ENCODE measurements at regions not wholly inside any gene's neighbourhood (a gene's known extent, or its start where the extent isn't known, plus 50 kb on each side); places are given as distances from the start of the nearest gene placed in this dataset.

DNA sequence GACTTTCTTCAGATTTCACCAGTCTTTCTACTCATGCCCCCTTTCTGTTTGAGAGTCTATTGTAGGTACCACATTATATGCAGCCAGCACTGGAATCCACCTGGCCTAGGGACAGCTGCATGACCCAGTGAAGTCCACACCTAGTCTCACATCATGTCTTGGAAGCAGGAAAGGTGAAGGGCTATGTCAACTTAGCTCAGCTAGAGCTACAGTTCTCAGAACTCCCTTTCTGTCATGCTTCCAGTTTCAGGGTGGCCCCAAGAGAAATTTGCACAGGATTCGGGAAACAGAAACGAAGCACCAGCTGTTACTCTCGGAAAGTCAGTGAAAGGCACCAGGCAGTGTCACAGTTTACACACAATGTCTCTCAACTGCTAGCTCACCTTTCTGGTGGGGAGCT is 51.6 kb upstream of the NLRP1 start:
- Mint-ChIP-seq H3K36me3 (no peaks in the 10 kb centered on the region), H3K9me3 (no peaks in the 10 kb centered on the region), H3K27ac (no peak overlapping the region)
- no peak for ATAC-seq
- DNase-seq (ENCODE audit: low spot score in 2 of 2): no peak

DNA sequence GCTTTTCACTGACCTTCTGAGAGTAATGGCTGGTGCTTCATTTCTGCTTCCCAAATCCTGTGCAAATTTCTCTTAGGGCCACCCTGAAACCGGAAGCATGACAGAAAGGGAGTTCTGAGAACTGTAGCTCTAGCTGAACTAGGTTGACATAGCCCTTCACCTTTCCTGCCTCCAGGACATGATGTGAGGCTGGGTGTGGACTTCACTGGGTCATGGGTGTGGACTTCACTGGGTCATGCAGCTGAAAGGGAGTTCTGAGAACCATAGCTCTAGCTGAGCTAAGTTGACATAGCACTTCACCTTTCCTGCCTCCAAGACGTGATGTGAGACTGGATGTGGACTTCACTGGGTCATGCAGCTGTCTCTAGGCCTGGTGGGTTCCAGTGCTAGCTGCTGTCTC is 54.3 kb upstream of the NLRP1 start:
- no peaks in the 10 kb centered on the region for H3K36me3 Mint-ChIP-seq
- ATAC-seq (no peak), DNase-seq (ENCODE audit: low spot score in 2 of 2) (no peak)
- H3K27ac Mint-ChIP-seq: no peak overlapping the region
- H3K9me3 Mint-ChIP-seq: no peaks in the 10 kb centered on the region

DNA sequence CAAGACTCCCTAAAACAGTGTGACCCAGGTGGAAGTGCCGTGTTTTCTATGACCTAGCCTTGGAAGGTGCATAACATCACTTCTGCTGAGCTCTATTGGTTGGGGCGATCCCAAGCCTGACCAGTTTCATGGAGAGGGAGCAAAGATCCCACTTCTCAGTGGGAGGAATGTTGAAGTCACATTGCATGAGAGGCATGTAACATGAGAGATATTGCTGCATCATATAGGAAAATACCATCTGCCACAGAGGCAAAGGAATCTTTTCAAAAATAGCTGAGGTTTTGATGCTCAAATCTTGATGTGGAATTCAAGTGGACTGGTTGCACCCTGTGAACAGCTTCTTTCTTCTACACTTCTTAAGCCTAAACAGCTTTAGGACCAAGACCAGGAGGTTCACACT is 56.4 kb upstream of the NLRP1 start:
- Mint-ChIP-seq H3K27ac (no peak overlapping the region), H3K36me3 (no peaks in the 10 kb centered on the region), H3K9me3 (no peaks in the 10 kb centered on the region)
- DNase-seq (ENCODE audit: low spot score in 2 of 2): no peak
- no peak for ATAC-seq

DNA sequence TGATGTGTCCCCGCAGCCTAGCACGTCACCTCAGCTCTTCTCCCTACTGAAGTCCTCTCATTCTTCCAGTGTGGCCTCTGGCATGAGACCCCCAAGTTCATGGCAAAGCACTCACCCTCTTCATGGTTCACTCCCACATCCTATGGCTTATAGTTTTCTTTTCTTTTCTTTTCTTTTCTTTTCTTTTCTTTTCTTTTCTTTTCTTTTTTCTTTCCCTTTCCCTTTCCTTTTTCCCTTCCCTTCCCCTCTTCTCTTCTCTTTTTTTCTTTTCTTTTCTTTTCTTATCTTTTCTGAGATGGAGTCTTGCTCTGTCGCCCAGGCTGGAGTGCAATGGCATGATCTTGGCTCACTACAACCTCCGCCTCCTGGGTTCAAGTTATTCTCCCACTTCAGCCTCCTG is 58.4 kb upstream of the NLRP1 start:
- H3K9me3 Mint-ChIP-seq: no peaks in the 10 kb centered on the region
- no peak overlapping the region for H3K27ac Mint-ChIP-seq
- no peaks in the 10 kb centered on the region for H3K36me3 Mint-ChIP-seq
- ATAC-seq (no peak), DNase-seq (ENCODE audit: low spot score in 2 of 2) (no peak)

DNA sequence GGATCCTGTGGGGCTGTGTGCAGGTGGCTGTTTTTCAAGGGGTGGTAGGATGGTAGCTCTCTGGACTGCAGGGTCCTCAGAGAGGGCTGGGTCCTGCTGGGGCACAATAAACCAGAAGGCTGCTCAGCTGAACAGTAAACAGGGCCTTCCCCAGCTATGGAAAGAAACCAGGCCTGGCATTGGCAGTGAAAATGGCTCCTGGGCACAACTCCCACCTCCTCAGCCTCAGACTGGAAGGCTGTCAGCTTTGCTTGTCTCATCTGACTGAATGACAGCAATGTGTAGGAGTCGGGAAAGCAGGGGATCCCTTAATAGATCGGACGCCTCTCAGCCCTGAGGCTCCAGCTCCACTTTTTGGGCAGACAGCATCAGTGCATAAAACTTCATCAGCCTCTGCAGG is 59.8 kb upstream of the NLRP1 start:
- H3K27ac Mint-ChIP-seq: no peak overlapping the region
- no peaks in the 10 kb centered on the region for H3K9me3 Mint-ChIP-seq
- H3K36me3 Mint-ChIP-seq: no peaks in the 10 kb centered on the region
- DNase-seq (ENCODE audit: low spot score in 2 of 2): no peak
- no peak for ATAC-seq

DNA sequence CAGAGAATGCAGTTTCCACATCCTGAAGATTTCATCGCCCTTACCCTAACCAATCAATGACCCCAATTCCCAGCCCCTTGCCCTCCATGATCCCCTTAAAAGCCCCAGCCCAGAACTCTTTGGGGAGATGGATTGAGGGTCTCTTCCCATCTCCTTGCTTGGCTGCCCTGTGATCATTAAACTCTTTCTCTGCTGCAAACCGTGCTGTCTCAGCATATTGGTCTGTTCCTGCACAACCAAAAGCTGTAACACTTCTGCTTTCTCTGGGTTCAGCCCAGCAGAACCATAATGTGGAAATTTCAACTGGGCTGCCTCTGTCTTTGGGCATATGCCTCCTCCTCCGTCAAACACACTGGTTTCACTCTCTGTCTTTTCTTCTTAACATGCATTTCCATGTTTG is 67.0 kb upstream of the NLRP1 start:
- Mint-ChIP-seq H3K9me3 (peaks cover 8 to 18% of the 10 kb centered on the region in 2 donors), H3K27ac (no peak overlapping the region), H3K36me3 (peaks cover 7 to 13% of the 10 kb centered on the region in 2 donors)
- ATAC-seq: no peak
- no peak for DNase-seq (ENCODE audit: low spot score in 2 of 2)

DNA sequence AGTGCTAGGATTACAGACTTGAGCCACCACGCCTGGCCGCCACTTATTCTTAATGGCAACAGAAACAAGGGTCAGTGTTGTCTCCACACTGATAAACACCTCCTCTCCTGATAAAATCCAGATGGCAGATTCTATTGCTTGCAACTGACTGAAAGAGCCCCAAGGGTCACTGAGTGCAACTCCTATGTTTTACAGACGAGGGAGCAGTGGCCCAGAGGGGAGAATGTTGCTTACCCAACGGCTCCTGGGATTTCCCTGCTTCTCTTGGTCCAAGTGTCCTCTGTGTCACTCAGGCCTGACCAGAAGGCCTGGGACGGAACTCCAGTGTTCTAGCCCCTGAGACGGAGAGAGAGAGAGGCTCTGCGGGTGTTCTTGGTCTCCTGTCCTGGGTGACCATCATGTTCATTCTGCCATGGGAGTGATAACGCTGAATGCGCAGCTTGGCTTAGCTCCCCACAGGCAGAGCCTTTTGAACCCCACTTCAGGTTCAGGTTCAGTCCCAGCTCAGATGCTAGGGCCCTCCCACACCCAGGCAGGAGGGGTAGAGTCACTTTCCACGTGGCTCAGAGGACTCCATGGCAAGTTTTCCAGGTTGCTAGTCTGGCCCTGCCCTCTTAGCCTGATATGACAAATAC is 77.3 kb upstream of the NLRP1 start:
- ATAC-seq: no peak
- no peak for DNase-seq (ENCODE audit: low spot score in 2 of 2)
- no peaks in the 10 kb centered on the region for H3K36me3 Mint-ChIP-seq
- no peak overlapping the region for H3K27ac Mint-ChIP-seq
- no peaks in the 10 kb centered on the region for H3K9me3 Mint-ChIP-seq

DNA sequence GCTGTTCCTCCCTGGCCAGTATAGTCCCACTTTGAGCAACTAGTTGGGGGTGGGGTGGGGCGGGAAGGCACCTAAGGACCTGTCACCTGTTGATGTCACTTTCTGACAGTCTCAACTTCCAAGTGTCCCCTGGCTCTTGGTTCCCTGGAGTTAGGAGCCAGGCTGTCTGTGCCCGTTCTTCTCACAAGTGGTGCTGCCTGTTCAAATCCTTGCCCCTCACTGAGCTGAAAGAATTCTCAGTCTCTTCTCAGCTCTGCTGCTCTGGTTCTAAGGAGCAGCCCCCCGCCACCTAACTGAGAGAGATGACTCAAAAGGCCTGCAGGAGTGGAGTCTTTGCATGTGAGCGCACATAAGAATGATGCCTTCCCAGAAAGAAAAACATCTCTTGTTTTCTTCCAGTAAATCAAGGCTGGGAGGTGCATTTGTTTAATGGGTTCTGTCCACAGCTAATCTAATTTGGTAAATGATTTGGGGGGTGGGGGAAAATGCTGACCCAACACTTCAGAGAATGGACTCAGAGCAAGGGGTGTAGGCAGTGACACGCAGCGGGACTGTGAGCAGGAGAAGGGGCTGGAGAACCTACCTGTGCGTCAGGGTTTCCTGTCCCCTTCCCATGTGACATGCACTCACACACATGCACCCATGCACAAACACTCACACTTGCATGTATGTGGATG is 78.2 kb upstream of the NLRP1 start:
- ATAC-seq: no peak
- DNase-seq (ENCODE audit: low spot score in 2 of 2): peak in 1 of 2 donors; percentile 11
- no peak overlapping the region for H3K27ac Mint-ChIP-seq
- no peaks in the 10 kb centered on the region for H3K36me3 Mint-ChIP-seq
- H3K9me3 Mint-ChIP-seq: no peaks in the 10 kb centered on the region

DNA sequence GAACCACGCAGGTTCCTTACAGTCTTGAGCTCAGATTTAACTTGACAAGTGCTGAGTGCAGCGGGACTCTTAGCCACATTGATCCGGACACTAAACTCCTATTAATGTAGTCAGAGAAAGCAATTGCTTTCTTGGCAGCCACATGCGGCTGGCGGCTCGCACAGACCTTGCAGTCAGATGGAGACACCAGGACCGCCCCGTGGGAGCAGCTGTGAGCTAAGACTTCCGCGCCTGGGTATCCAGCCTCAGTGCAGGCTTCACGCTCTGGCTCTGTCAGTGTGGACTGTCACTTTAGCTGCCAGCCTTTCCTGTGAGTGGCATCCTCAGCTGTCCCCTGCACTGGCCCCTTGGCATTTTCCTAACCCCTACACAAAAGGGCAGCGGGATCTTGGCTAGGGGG is 80.9 kb upstream of the NLRP1 start:
- Mint-ChIP-seq H3K9me3 (no peaks in the 10 kb centered on the region), H3K27ac (no peak overlapping the region), H3K36me3 (no peaks in the 10 kb centered on the region)
- ATAC-seq: no peak
- DNase-seq (ENCODE audit: low spot score in 2 of 2): peak in 1 of 2 donors; percentile 16

DNA sequence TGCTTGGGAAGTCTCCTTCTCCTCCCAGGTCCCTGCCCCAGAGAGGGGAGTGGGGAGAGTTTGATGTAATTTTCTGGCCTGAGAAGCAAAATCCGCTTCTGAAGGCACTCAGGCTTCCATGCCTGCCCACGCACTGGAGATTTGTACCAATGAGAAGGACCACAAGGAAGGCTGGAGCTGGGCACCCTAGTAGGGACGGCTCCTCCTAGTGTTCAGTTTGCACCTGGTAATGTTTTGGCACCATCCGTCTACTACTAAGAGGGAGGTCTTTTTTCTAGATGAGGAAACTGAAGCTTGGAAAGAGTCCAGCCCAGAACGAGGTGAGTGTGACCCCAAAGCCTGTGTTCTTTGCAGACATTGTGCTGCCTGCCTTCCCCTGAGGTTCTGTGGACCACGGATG is 83.6 kb upstream of the NLRP1 start:
- DNase-seq (ENCODE audit: low spot score in 2 of 2) (no peak), ATAC-seq (no peak)
- H3K27ac Mint-ChIP-seq: no peak overlapping the region
- no peaks in the 10 kb centered on the region for H3K36me3 Mint-ChIP-seq
- H3K9me3 Mint-ChIP-seq: no peaks in the 10 kb centered on the region

DNA sequence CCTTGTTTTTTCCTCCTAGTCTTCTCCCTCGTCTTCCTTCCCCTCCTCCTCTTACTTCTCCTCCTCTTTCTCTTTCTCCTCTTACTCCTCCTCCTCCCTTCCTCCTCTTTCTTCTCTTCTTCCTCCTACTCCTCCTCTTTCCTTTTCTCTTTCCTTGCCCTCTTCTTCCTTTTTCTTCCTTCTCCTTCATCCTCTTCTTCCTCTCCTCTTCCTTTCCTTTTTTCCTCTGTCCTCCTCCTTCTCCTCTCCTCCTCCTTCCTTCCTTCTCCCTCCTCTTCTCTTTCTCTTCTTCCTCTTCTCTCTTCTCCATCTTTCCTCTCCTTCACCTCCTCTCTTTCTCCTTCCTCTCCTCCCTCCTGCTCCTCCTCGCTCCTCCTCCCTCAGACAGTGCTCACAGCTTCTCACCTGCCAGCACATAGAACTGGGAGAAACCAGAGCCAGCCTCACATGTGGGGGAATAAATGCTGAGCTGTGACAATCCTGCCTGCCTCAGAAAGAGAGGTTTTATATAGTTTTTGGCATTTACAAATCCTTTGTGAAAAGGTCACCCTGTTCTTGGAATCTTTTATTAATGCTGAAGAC is 84.3 kb upstream of the NLRP1 start:
- ATAC-seq (no peak), DNase-seq (ENCODE audit: low spot score in 2 of 2) (no peak)
- Mint-ChIP-seq H3K27ac (no peak overlapping the region), H3K36me3 (no peaks in the 10 kb centered on the region), H3K9me3 (no peaks in the 10 kb centered on the region)

DNA sequence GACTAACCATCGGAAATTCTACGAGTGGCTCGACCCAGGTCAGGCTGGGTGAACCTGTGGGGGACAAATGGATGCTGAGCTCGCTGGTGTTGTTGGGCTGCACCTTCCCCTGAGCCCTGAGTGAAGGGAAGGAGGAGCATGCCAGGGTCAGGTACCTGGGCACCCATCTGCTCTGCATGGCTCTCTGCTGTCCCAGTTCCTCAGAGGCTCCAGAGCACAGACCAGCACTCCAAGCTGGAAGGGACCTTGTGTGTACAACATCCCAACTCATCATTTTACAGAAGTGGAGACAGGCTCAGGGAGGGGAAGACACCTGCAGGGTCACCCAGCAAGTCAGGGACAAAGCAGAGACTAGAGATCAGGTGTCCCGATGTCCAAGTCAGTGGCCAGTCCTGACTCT is 84.9 kb upstream of the NLRP1 start:
- Mint-ChIP-seq H3K27ac (no peak overlapping the region), H3K36me3 (no peaks in the 10 kb centered on the region), H3K9me3 (no peaks in the 10 kb centered on the region)
- DNase-seq (ENCODE audit: low spot score in 2 of 2): no peak
- no peak for ATAC-seq

DNA sequence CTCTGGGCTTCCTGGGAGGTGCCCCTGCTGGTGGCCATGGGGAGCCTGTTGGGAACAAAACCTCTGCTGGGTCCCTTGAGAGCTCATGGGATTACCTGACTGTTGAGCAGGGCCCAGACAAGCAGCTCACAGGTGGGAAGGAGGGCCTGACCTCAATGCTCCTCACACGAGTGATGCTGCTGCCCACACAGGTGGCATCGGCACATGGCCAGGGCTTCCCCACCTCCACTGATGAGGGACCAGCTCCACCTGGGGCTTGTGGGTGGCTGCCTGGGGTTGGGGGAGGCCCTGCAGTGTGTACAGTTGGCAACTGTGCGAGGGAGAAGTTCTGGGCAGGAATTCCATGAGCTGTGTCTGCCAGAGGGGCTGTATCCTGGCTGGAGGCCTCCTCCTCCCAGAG is 87.8 kb upstream of the NLRP1 start:
- Mint-ChIP-seq H3K27ac (no peak overlapping the region), H3K9me3 (no peaks in the 10 kb centered on the region), H3K36me3 (no peaks in the 10 kb centered on the region)
- DNase-seq (ENCODE audit: low spot score in 2 of 2) (no peak), ATAC-seq (no peak)

DNA sequence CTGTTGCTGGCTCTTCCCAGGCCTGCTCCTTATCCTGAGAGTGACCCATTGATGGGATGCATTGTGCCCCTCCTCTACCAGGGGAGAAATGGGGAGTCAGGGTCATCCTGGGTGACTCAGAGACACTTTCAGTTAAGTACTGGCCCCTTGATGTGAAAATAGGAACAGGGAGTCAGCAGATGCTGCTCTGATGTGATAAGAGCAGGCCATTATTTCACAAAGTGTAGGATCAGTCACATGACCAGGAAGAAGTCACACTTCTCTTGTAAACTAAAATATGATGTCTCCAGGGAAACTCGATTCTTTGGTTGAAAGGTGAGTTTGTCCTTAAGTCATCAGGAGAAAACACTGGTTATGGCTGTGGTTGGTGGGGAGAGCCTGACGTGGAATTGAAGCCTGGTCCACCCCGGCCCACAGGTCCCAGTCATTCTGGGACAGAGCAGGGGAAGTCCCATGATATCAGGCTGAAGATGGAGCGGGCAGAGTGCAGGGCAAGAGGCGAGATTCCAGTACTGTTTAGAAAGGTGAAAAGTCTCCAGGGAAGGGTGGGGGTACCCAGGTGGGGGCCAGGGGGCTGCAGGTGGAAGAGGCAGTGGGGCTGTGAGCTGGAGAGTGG is 88.6 kb upstream of the NLRP1 start:
- H3K27ac Mint-ChIP-seq: peak overlapping the region; percentile 2 to 39
- no peak for DNase-seq (ENCODE audit: low spot score in 2 of 2)
- H3K36me3 Mint-ChIP-seq: no peaks in the 10 kb centered on the region
- peak in 1 of 2 donors; percentile 74 for ATAC-seq
- no peaks in the 10 kb centered on the region for H3K9me3 Mint-ChIP-seq

DNA sequence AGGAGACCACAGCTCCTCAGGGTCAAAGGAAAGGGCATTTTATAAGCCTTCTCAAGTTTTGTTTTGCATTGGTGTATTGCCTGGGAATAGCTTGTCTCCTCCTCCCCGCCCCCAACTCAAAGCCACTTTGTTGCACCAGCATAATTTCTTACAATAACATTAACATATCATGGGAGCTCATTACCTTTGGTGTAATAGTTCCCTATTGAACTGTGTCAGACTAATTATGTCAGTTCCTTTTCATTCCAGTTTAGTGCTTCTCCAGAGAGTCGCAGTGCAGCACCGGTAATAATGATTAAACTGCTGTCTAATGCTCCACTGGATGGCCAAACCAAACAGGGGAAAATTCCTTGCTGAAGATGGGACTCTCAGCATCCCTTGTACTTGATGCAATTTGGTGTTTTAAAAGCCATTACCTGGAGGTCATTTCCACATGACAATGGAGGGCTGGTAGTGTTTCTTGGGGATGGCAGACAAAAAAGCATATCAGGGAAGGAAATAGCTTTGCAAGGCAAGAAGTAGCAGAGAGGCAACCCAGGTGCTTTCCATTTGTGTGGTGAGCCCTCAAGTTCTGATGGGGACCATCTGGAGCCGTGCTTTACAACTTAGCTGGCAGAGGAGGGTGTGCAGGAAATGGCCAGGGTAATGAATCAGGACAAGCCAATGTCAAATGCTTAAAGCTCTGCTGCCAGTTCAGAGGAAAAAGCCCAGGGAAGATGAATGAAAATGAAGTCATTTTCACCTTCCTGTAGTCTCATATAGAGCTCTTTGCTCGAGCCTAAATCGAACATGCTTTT is 91.5 kb upstream of the NLRP1 start:
- H3K9me3 Mint-ChIP-seq: peaks cover 0 to 6% of the 10 kb centered on the region in 2 donors
- ATAC-seq (no peak), DNase-seq (ENCODE audit: low spot score in 2 of 2) (no peak)
- peaks cover 0 to 6% of the 10 kb centered on the region in 2 donors for H3K36me3 Mint-ChIP-seq
- no peak overlapping the region for H3K27ac Mint-ChIP-seq

DNA sequence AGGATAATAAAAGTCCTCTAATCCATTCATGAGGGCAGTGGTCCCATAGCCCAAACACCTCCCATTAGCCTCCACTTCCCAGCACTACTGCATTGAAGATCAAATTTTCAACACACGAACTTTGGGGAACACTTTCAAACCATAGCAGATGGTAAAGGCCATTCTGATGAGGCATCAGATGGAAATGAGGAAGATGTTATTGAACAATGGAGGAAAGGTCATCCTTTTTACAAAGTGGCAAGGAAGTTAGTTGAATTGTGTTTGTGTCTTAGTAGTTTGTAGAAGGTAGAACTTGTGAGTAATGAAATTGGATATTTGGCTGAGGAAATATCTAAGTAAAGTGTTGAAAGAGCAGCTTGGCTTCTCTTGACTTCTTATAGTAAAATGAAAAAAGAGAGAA is 93.3 kb upstream of the NLRP1 start:
- H3K27ac Mint-ChIP-seq: no peak overlapping the region
- ATAC-seq (no peak), DNase-seq (ENCODE audit: low spot score in 2 of 2) (no peak)
- H3K36me3 Mint-ChIP-seq: peaks cover 0 to 6% of the 10 kb centered on the region in 2 donors
- peaks cover 0 to 6% of the 10 kb centered on the region in 2 donors for H3K9me3 Mint-ChIP-seq

DNA sequence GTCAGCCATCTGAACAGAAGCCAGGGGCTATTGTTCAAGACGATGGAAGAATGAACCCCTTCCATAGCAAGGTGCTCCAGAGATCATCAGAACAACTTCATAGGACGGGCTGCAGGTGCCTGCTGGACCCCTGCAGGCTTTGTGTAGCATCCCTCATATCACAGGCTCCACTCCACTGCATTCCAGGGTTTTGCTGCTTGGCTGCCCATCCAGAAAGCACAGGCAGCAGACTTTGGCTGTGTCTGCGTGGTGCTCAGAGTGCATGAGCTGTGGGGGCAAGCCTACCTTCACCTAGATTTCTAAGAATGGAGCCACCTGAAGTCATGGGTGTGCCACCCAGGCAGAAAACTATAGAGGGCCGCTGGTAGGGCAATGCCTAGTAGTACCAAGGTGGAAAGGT is 93.9 kb upstream of the NLRP1 start:
- Mint-ChIP-seq H3K9me3 (peaks cover 0 to 6% of the 10 kb centered on the region in 2 donors), H3K36me3 (peaks cover 0 to 6% of the 10 kb centered on the region in 2 donors), H3K27ac (no peak overlapping the region)
- no peak for ATAC-seq
- no peak for DNase-seq (ENCODE audit: low spot score in 2 of 2)

Data from activated naive CD4-positive, alpha-beta T cell treated with anti-CD3 and anti-CD28 coated beads, Interleukin-2, amount 50 U/mL, for 72 hours (primary cell).